CD8-positive, alpha-beta memory T cell (primary cell): ENCODE measurements at regions not wholly inside any gene's neighbourhood (a gene's known extent, or its start where the extent isn't known, plus 50 kb on each side); places are given as distances from the start of the nearest gene placed in this dataset.

Source experiments
- CTCF ChIA-PET: fragments of 350-600 bp; sonication (Branson Sonifier 250); formaldehyde crosslinking; loops from one replicate; lab custom pipeline; 2021; ENCODE audit warnings: antibody characterized with exemption; lab: Charles Lee
- POLR2A ChIA-PET: fragments of 350-600 bp; sonication (Branson Sonifier 250); formaldehyde crosslinking; loops from one replicate; lab custom pipeline; 2021; ENCODE audit warnings: antibody characterized with exemption; lab: Charles Lee
- DNase-seq, 5 donors: peaks; one replicate each; pipeline versions ENCODE4 v3.0.0 to v3.0.0-alpha.2; 2020 to 2022; ENCODE audit warnings: mixed read lengths in 1 of 5
- H3K27ac ChIP-seq: one replicate; pipeline ENCODE4 v1.7.0; 2013; ENCODE audit warnings: low read depth, mild to moderate bottlenecking, low read length, moderate library complexity
- H3K27me3 ChIP-seq: 2 replicates; pipeline ENCODE4 v1.7.0; 2013; ENCODE audit warnings: low read length, mild to moderate bottlenecking; ENCODE audit not compliant: insufficient read depth, poor library complexity, severe bottlenecking
- H3K36me3 ChIP-seq: 2 replicates; pipeline ENCODE4 v1.7.0; 2013; ENCODE audit warnings: mild to moderate bottlenecking, low read length, moderate library complexity; ENCODE audit not compliant: insufficient read depth
- H3K4me1 ChIP-seq: 2 replicates; pipeline ENCODE4 v1.7.0; 2013; ENCODE audit warnings: mild to moderate bottlenecking, low read length, moderate library complexity; ENCODE audit not compliant: insufficient read depth
- H3K4me3 ChIP-seq: 2 replicates; pipeline ENCODE4 v1.7.0; 2013; ENCODE audit warnings: mild to moderate bottlenecking, low read length
- H3K9me3 ChIP-seq: 2 replicates; pipeline ENCODE4 v1.7.0; 2013; ENCODE audit warnings: mild to moderate bottlenecking, low read length
- H3K27ac Mint-ChIP-seq, 8 donors: one replicate each; pipeline ENCODE4 v1.8.0; 2020 to 2021; ENCODE audit warnings: mixed read lengths in 8 of 8, mild to moderate bottlenecking in 6 of 8, inconsistent platforms in 3 of 8, moderate library complexity in 3 of 8
- H3K27me3 Mint-ChIP-seq, 2 donors: one replicate each; pipeline ENCODE4 v1.8.0; 2020 to 2021; ENCODE audit warnings: mixed read lengths in 2 of 2, mild to moderate bottlenecking in 1 of 2, moderate library complexity in 1 of 2
- H3K36me3 Mint-ChIP-seq, 3 donors: one replicate each; pipeline ENCODE4 v1.8.0; 2020 to 2021; ENCODE audit warnings: mixed read lengths in 3 of 3, inconsistent platforms in 1 of 3, mild to moderate bottlenecking in 1 of 3
- H3K4me1 Mint-ChIP-seq, 3 donors: one replicate each; pipeline ENCODE4 v1.8.0; 2020 to 2021; ENCODE audit warnings: mixed read lengths in 3 of 3, inconsistent platforms in 1 of 3, mild to moderate bottlenecking in 1 of 3
- H3K4me3 Mint-ChIP-seq, 7 donors: one replicate each; pipeline ENCODE4 v1.8.0; 2020 to 2021; ENCODE audit warnings: mixed read lengths in 7 of 7, mild to moderate bottlenecking in 6 of 7, moderate library complexity in 4 of 7, inconsistent platforms in 2 of 7
- H3K9me3 Mint-ChIP-seq, 5 donors: one replicate each; pipeline ENCODE4 v1.8.0; 2020 to 2022; ENCODE audit warnings: mixed read lengths in 5 of 5, mild to moderate bottlenecking in 3 of 5, moderate library complexity in 2 of 5, inconsistent platforms in 1 of 5

DNA sequence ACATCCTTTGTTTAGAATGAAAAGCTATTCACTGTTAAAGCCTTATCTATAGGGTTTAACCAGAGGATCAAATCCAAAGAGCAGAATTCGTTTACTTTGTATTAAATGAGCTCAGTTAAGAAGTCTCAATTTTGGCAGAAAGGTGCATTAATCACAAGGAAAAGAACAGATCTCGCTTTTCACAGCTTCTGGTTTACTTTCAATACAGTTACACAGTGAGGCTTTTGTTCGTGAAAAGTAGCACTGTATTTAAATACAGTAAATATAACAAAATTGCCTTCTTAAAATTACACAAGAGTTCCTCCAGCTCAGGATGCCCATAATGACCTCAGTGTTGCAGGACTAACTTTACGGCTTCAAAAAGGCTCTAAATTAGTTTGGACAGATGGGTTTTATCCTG is 669.1 kb upstream of the SALL1 start:
- no peaks in the 10 kb centered on the region for H3K27me3 ChIP-seq
- Mint-ChIP-seq H3K27ac (no peak overlapping the region), H3K4me3 (no peak overlapping the region), H3K4me1 (no peaks in the 10 kb centered on the region), H3K27me3 (no peaks in the 10 kb centered on the region), H3K9me3 (peaks cover 0 to 18% (median 5%) of the 10 kb centered on the region in 5 donors), H3K36me3 (no peaks in the 10 kb centered on the region)
- H3K4me1 ChIP-seq, result no peaks in the 10 kb centered on the region
- H3K4me3 ChIP-seq, result no peak overlapping the region
- no peaks in the 10 kb centered on the region for H3K9me3 ChIP-seq
- no peaks in the 10 kb centered on the region for H3K36me3 ChIP-seq
- H3K27ac ChIP-seq, result no peak overlapping the region
- ChIA-PET POLR2A (no interaction called here), CTCF (no interaction called here)
- DNase-seq, result no peak

DNA sequence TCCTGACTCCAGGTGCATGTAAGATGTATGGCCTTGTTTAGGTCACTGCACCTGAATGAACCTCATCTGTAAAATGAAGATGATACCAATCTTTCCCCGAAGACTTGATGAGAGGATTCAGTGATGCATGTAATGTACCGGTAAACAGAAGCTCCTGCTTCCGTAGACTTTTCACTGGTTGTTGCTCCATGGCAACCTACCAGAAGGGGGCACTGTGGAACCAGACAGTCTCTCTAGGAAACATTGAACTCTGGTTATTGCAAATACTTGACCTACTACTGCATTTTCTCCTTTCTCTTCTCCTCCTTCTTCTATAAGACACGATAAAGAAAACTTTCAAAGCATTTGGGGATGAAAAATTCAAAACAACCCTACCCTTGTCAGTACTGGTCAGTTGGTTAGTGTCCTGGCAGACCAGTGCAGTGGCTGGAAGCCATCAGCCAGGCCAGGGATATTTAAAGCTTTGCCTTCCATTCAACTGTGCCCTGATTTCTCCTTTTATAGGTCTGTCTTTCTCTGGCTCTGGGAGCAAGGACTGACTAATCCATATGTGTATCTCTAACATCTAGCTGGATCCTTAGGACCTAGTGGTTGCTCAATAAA is 667.4 kb upstream of the SALL1 start:
- Mint-ChIP-seq H3K27me3 (no peaks in the 10 kb centered on the region), H3K9me3 (peaks cover under 1 to 15% (median 5%) of the 10 kb centered on the region in 5 donors), H3K4me1 (no peaks in the 10 kb centered on the region), H3K27ac (no peak overlapping the region), H3K36me3 (no peaks in the 10 kb centered on the region), H3K4me3 (no peak overlapping the region)
- Histone ChIP-seq H3K9me3 (no peaks in the 10 kb centered on the region), H3K4me1 (no peaks in the 10 kb centered on the region), H3K4me3 (no peak overlapping the region), H3K27me3 (no peaks in the 10 kb centered on the region), H3K27ac (no peak overlapping the region), H3K36me3 (no peaks in the 10 kb centered on the region)
- ChIA-PET CTCF (no interaction called here), POLR2A (no interaction called here)
- no peak for DNase-seq

DNA sequence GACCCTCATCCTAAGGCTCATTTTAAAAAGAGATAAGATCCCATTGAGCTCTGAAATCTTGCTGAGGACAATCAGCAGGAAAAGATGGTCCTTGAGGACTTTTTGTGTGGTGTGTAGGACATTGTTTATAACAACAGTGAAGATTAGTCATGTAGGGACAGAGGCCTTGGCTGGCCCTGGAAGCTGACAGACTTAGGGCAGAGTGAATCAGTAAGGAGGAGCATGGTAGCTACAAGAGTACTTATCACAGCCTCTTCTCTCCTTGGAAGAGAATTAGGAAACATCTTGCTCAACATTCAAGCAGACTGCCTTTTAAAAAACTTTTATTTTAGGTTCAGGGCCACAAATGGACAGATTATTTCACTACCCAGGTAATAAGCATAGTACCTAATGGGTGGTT is 665.9 kb upstream of the SALL1 start:
- POLR2A ChIA-PET, result no interaction called here
- Histone ChIP-seq H3K36me3 (no peaks in the 10 kb centered on the region), H3K4me3 (no peak overlapping the region), H3K9me3 (no peaks in the 10 kb centered on the region), H3K4me1 (no peaks in the 10 kb centered on the region), H3K27ac (no peak overlapping the region), H3K27me3 (no peaks in the 10 kb centered on the region)
- no peak for DNase-seq
- H3K36me3 Mint-ChIP-seq, result no peaks in the 10 kb centered on the region
- CTCF ChIA-PET, result no interaction called here
- no peak overlapping the region for H3K4me3 Mint-ChIP-seq
- H3K9me3 Mint-ChIP-seq, result peaks cover 3 to 15% (median 7%) of the 10 kb centered on the region in 5 donors
- H3K27ac Mint-ChIP-seq, result no peak overlapping the region
- H3K4me1 Mint-ChIP-seq, result no peaks in the 10 kb centered on the region
- H3K27me3 Mint-ChIP-seq, result no peaks in the 10 kb centered on the region

DNA sequence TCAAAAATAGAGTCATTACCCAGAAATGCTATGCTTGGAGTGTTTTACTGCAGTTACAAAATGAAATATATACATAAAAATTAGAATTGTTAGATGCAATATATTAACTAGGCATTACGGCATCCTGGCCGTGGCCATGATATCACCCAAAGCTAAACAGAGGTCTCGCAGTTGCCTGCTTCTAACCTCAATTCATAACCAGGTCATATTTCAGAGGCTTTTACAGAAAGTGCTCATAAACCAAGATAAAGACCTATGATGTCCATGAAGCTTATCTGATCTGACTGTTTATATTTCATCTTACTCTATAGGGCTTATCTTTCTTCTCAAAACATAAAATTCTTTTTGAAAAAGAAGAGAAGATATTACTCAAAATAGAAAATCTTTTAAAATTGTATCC is 664.5 kb upstream of the SALL1 start:
- ChIA-PET POLR2A (no interaction called here), CTCF (no interaction called here)
- no peaks in the 10 kb centered on the region for H3K27me3 Mint-ChIP-seq
- no peak for DNase-seq
- Histone ChIP-seq H3K4me1 (no peaks in the 10 kb centered on the region), H3K4me3 (no peak overlapping the region), H3K27ac (no peak overlapping the region), H3K9me3 (no peaks in the 10 kb centered on the region), H3K36me3 (no peaks in the 10 kb centered on the region), H3K27me3 (no peaks in the 10 kb centered on the region)
- H3K9me3 Mint-ChIP-seq, result peaks cover 3 to 12% (median 7%) of the 10 kb centered on the region in 5 donors
- no peaks in the 10 kb centered on the region for H3K36me3 Mint-ChIP-seq
- H3K4me3 Mint-ChIP-seq, result no peak overlapping the region
- H3K4me1 Mint-ChIP-seq, result no peaks in the 10 kb centered on the region
- H3K27ac Mint-ChIP-seq, result no peak overlapping the region

DNA sequence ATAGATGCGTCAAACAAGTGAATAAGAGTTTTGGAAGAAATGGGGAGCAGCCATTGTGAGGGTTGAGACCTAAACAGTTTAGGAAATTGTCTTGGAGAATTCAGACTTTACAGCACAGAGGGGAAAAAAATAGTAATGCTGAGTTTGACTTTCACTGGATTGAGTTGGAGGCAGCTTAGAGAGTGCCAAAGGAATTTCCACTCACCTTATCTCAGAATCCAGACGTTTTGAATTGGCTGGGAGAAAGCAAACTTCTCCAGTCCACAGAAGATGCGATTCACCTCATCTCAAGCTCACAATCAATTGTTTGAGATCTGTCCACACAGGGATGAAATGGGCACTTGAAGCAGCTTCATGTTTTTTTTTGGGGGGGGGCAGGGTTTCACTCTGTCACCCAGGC is 663.5 kb upstream of the SALL1 start:
- Histone ChIP-seq H3K36me3 (no peaks in the 10 kb centered on the region), H3K27me3 (no peaks in the 10 kb centered on the region), H3K4me1 (no peaks in the 10 kb centered on the region), H3K9me3 (no peaks in the 10 kb centered on the region), H3K4me3 (no peak overlapping the region), H3K27ac (no peak overlapping the region)
- POLR2A ChIA-PET, result no interaction called here
- Mint-ChIP-seq H3K4me1 (no peaks in the 10 kb centered on the region), H3K9me3 (peaks cover 3 to 12% (median 7%) of the 10 kb centered on the region in 5 donors), H3K27me3 (no peaks in the 10 kb centered on the region), H3K27ac (no peak overlapping the region), H3K36me3 (no peaks in the 10 kb centered on the region), H3K4me3 (no peak overlapping the region)
- CTCF ChIA-PET, result no interaction called here
- DNase-seq, result no peak

DNA sequence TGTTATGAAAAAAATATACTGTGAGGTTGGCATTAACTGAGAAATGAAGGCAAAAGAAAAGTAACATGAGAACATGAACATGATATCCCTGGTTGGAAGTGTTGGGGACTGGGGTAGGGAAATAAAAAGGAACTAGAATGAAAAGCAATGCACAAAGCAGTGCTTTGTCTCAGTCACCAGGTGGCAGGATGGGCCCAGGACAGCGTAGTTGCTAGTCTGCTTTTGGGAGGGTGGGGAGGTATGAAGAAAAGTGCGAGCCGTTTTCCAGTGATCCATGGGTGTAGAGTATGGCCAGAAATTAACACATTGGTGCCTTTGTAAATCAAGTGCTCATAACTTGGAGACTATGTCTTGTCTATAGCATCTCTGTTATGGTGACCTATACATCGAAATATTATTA is 662.5 kb upstream of the SALL1 start:
- CTCF ChIA-PET, result no interaction called here
- no peak overlapping the region for H3K27ac Mint-ChIP-seq

DNA sequence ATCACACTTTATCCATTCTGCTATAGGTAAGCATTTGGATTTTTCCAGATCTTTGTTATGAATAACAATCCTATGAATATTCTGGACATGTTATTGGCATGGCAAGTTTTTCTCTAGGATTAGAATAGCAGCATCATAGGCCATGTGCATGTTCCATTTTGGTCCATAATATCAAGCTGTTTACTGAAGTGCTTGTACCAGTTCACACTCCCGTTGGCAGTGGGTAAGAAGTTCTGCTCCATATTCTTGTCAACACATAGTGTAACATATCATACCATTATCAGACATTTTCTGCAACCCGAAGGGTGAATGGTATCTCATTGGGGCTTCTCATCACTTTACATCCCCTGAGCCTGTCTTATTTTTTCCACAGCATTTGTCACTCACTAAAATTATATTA is 661.9 kb upstream of the SALL1 start:
- Mint-ChIP-seq H3K27me3 (no peaks in the 10 kb centered on the region), H3K9me3 (peaks cover 3 to 9% (median 7%) of the 10 kb centered on the region in 5 donors), H3K4me3 (no peak overlapping the region), H3K4me1 (no peaks in the 10 kb centered on the region), H3K27ac (no peak overlapping the region), H3K36me3 (no peaks in the 10 kb centered on the region)
- H3K9me3 ChIP-seq, result no peaks in the 10 kb centered on the region
- H3K36me3 ChIP-seq, result no peaks in the 10 kb centered on the region
- no peaks in the 10 kb centered on the region for H3K4me1 ChIP-seq
- H3K27me3 ChIP-seq, result no peaks in the 10 kb centered on the region
- POLR2A ChIA-PET, result no interaction called here
- DNase-seq, result no peak
- no peak overlapping the region for H3K27ac ChIP-seq
- H3K4me3 ChIP-seq, result no peak overlapping the region
- CTCF ChIA-PET, result no interaction called here

More for the DNA sequence above, 662.5 kb upstream of the SALL1 start:
- no peaks in the 10 kb centered on the region for H3K27me3 ChIP-seq
- no peak overlapping the region for H3K4me3 ChIP-seq
- H3K27ac ChIP-seq, result no peak overlapping the region
- H3K9me3 ChIP-seq, result no peaks in the 10 kb centered on the region
- no peaks in the 10 kb centered on the region for H3K4me1 ChIP-seq
- no peak for DNase-seq
- POLR2A ChIA-PET, result no interaction called here
- H3K4me1 Mint-ChIP-seq, result no peaks in the 10 kb centered on the region
- no peaks in the 10 kb centered on the region for H3K36me3 ChIP-seq
- H3K9me3 Mint-ChIP-seq, result peaks cover 3 to 9% (median 7%) of the 10 kb centered on the region in 5 donors
- no peak overlapping the region for H3K4me3 Mint-ChIP-seq
- no peaks in the 10 kb centered on the region for H3K27me3 Mint-ChIP-seq
- H3K36me3 Mint-ChIP-seq, result no peaks in the 10 kb centered on the region

DNA sequence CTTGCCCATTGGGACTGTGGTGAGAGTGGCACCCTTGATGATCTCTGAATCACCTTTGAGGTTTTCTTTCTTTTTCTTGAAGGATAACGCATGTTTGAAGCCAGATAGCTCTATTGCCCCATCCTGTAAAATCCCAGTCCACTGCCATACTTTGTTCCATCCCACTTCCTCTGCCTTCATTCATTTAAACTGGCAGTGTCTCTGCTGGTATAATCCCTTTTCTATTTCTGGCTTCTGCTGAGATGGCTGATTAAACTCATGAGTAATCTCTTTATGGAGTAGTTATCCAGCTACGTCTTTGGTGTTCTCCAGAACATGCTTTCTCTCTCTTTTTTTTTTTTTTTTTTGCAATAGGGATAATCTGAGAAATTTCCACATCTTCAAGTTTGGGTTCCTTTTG is 656.5 kb upstream of the SALL1 start:
- H3K4me3 ChIP-seq, result no peak overlapping the region
- H3K9me3 ChIP-seq, result no peaks in the 10 kb centered on the region
- no peaks in the 10 kb centered on the region for H3K27me3 ChIP-seq
- Mint-ChIP-seq H3K27ac (no peak overlapping the region), H3K27me3 (no peaks in the 10 kb centered on the region), H3K4me3 (no peak overlapping the region), H3K9me3 (peaks cover 4 to 21% (median 5%) of the 10 kb centered on the region in 5 donors), H3K36me3 (no peaks in the 10 kb centered on the region), H3K4me1 (no peaks in the 10 kb centered on the region)
- no peaks in the 10 kb centered on the region for H3K4me1 ChIP-seq
- ChIA-PET POLR2A (no interaction called here), CTCF (no interaction called here)
- H3K36me3 ChIP-seq, result no peaks in the 10 kb centered on the region
- no peak overlapping the region for H3K27ac ChIP-seq
- no peak for DNase-seq

DNA sequence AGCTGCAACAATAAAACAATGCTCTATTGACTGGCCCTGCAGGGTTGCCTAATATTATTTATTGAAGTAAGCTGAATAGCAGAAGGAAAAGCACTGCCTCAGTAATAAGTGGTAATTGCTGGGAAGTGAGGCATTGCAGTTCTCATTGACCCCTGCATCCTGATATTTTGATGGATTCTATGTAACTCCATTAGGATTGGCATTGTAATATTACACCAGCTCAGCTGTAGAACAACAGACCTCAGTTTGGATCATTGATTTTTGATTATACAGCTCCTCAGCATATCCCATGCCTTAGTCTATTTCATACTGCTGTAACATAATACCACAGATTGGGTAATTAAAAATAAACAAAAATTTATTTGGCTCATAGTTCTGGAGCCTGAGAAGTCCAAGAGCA is 650.6 kb upstream of the SALL1 start:
- no peak for DNase-seq
- ChIA-PET CTCF (no interaction called here), POLR2A (no interaction called here)
- Mint-ChIP-seq H3K27me3 (no peaks in the 10 kb centered on the region), H3K4me3 (no peak overlapping the region), H3K9me3 (peaks cover 3 to 31% (median 3%) of the 10 kb centered on the region in 5 donors), H3K27ac (no peak overlapping the region), H3K4me1 (no peaks in the 10 kb centered on the region), H3K36me3 (no peaks in the 10 kb centered on the region)
- Histone ChIP-seq H3K36me3 (no peaks in the 10 kb centered on the region), H3K4me1 (no peaks in the 10 kb centered on the region), H3K27ac (no peak overlapping the region), H3K27me3 (no peaks in the 10 kb centered on the region), H3K9me3 (no peaks in the 10 kb centered on the region), H3K4me3 (no peak overlapping the region)
